ENCODE measurements at regions not wholly inside any gene's neighbourhood (a gene's known extent, or its start where the extent isn't known, plus 50 kb on each side); places are given as distances from the start of the nearest gene placed in this dataset.

GRCh38 chr14:88940671-88941070 lies 116.2 kb downstream of the TTC8 start:
- Histone ChIP-seq H3K4me2 (no peak overlapping the region), H3K36me3 (no peaks in the 10 kb centered on the region), H3F3A (ENCODE audit: low read depth) (no peaks in the 10 kb centered on the region), H3K9me3 (ENCODE audit: low read depth) (no peaks in the 10 kb centered on the region), H2AFZ (replicated peaks) (no peak overlapping the region), H3K27me3 (no peaks in the 10 kb centered on the region), H3K79me2 (ENCODE audit: low read depth) (no peaks in the 10 kb centered on the region), H3K4me3 (no peak overlapping the region), H4K20me1 (ENCODE audit: low read depth) (no peaks in the 10 kb centered on the region), H3K27ac (no peak overlapping the region), H3K9ac (no peak overlapping the region), H3K4me1 (peaks cover 7% of the 10 kb centered on the region)
- Mint-ChIP-seq H3K27ac (no peak overlapping the region), H3K36me3 (no peaks in the 10 kb centered on the region), H3K4me1 (no peaks in the 10 kb centered on the region), H3K27me3 (ENCODE audit: insufficient read depth, low read depth) (peaks cover 4% of the 10 kb centered on the region), H3K4me3 (no peak overlapping the region), H3K9me3 (no peaks in the 10 kb centered on the region)
- TF ChIP-seq CTCF (IDR thresholded peaks at IDR 0.05), result no peak
- TF ChIP-seq EZH2phosphoT487 (IDR thresholded peaks at IDR 0.05), result peak; percentile 4
- DNase-seq (ENCODE audit: low spot score), result no peak

GRCh38 chr14:88941414-88941813 lies 117.0 kb downstream of the TTC8 start:
- Mint-ChIP-seq H3K4me3 (no peak overlapping the region), H3K4me1 (no peaks in the 10 kb centered on the region), H3K36me3 (no peaks in the 10 kb centered on the region), H3K27me3 (ENCODE audit: insufficient read depth, low read depth) (peaks cover under 1% of the 10 kb centered on the region), H3K9me3 (no peaks in the 10 kb centered on the region), H3K27ac (no peak overlapping the region)
- TF ChIP-seq EZH2 (IDR thresholded peaks at IDR 0.05) (no peak), CTCF (IDR thresholded peaks at IDR 0.05) (no peak), EZH2phosphoT487 (IDR thresholded peaks at IDR 0.05) (no peak)
- Histone ChIP-seq H3K79me2 (ENCODE audit: low read depth) (no peaks in the 10 kb centered on the region), H2AFZ (replicated peaks) (no peak overlapping the region), H3K4me1 (peaks cover 7% of the 10 kb centered on the region), H4K20me1 (ENCODE audit: low read depth) (no peaks in the 10 kb centered on the region), H3F3A (ENCODE audit: low read depth) (no peaks in the 10 kb centered on the region), H3K4me3 (no peak overlapping the region), H3K9me3 (ENCODE audit: low read depth) (no peaks in the 10 kb centered on the region), H3K9ac (no peak overlapping the region), H3K4me2 (no peak overlapping the region), H3K36me3 (no peaks in the 10 kb centered on the region), H3K27me3 (no peaks in the 10 kb centered on the region), H3K27ac (no peak overlapping the region)
- no peak for DNase-seq (ENCODE audit: low spot score)

- TF ChIP-seq CTCF (IDR thresholded peaks at IDR 0.05) (no peak), EZH2 (IDR thresholded peaks at IDR 0.05) (no peak), EZH2phosphoT487 (IDR thresholded peaks at IDR 0.05) (no peak)
- no peak overlapping the region for H3K4me3 Mint-ChIP-seq
- Histone ChIP-seq H4K20me1 (ENCODE audit: low read depth) (no peaks in the 10 kb centered on the region), H3K4me3 (no peak overlapping the region), H2AFZ (replicated peaks) (no peak overlapping the region), H3K36me3 (no peaks in the 10 kb centered on the region), H3K27ac (no peak overlapping the region), H3K9ac (no peak overlapping the region), H3K4me1 (no peaks in the 10 kb centered on the region), H3K27me3 (no peaks in the 10 kb centered on the region), H3K4me2 (no peak overlapping the region), H3K79me2 (ENCODE audit: low read depth) (no peaks in the 10 kb centered on the region), H3F3A (ENCODE audit: low read depth) (no peaks in the 10 kb centered on the region), H3K9me3 (ENCODE audit: low read depth) (no peaks in the 10 kb centered on the region)
- peaks cover 11% of the 10 kb centered on the region for H3K9me3 Mint-ChIP-seq
- H3K27ac Mint-ChIP-seq, result no peak overlapping the region
- no peaks in the 10 kb centered on the region for H3K4me1 Mint-ChIP-seq
- no peak for DNase-seq (ENCODE audit: low spot score)
- no peaks in the 10 kb centered on the region for H3K36me3 Mint-ChIP-seq
- H3K27me3 Mint-ChIP-seq (ENCODE audit: insufficient read depth, low read depth), result peaks cover 3% of the 10 kb centered on the region
These were observed 123.5 kb downstream of the TTC8 start for GRCh38 chr14:88947646-88948598.

Data from neural progenitor cell (in vitro differentiated cells).